Neutrophil (primary cell): ENCODE measurements at regions not wholly inside any gene's neighbourhood (a gene's known extent, or its start where the extent isn't known, plus 50 kb on each side); places are given as distances from the start of the nearest gene placed in this dataset.

Experiments used
- H3K27ac ChIP-seq: fragments of 200-600 bp; sonication (generic); 2 replicates; pipeline ENCODE4 v1.5.1; 2016; ENCODE audit warnings: mild to moderate bottlenecking, moderate library complexity
- H3K27me3 ChIP-seq: fragments of 200-600 bp; sonication (generic); 2 replicates; pipeline ENCODE4 v1.6.0; 2016; ENCODE audit warnings: mild to moderate bottlenecking
- H3K36me3 ChIP-seq: fragments of 200-600 bp; sonication (generic); 2 replicates; pipeline ENCODE4 v1.5.1; 2017
- H3K4me1 ChIP-seq, 2 experiments: fragments of 200-600 bp in 1 of 2; sonication (generic) in 1 of 2; 1 replicate in 1 of 2; 2 replicates in 1 of 2; pipeline versions ENCODE4 v1.5.1 to v1.6.1; 2013 to 2016; ENCODE audit warnings: low read depth in 1 of 2, low read length in 1 of 2, mild to moderate bottlenecking in 1 of 2, moderate library complexity in 1 of 2; ENCODE audit not compliant: control insufficient read depth in 1 of 2, insufficient read depth in 1 of 2
- H3K4me3 ChIP-seq, 2 experiments: fragments of 200-600 bp in 1 of 2; sonication (generic) in 1 of 2; 1 replicate in 1 of 2; 2 replicates in 1 of 2; pipeline ENCODE4 v1.5.1; 2013 to 2016; ENCODE audit warnings: low read depth in 1 of 2, low read length in 1 of 2, mild to moderate bottlenecking in 1 of 2, moderate library complexity in 1 of 2
- H3K9me3 ChIP-seq: fragments of 200-600 bp; sonication (generic); 2 replicates; pipeline ENCODE4 v1.5.1; 2016
- TF ChIP-seq, protein P1 (sequence below): fragments of 200-600 bp; sonication (generic); IDR thresholded peaks from 2 replicates; pipeline ENCODE4 v1.5.1; 2016; ENCODE audit warnings: antibody characterized with exemption

DNA sequence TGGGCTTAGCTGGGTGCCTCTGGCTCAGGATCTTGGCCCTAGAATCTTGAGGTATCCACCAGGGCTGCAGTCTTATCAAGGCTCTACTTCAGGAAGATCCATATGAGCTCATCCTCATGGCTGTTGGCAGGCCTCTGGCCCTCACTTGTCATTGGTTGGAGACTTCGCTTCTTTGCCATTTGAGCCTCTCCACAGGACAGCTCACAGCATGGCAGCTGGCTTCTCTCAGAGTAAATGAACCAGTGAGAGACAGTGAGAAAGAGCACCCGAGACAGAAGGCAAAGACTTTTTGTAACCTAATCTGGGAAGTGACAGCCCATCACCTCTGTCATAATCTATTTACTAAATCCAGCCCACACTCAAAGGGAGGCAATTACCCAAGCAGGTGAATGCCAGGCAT lies 236.8 kb downstream of the GPAT3 start:
- TF ChIP-seq, protein P1, sequence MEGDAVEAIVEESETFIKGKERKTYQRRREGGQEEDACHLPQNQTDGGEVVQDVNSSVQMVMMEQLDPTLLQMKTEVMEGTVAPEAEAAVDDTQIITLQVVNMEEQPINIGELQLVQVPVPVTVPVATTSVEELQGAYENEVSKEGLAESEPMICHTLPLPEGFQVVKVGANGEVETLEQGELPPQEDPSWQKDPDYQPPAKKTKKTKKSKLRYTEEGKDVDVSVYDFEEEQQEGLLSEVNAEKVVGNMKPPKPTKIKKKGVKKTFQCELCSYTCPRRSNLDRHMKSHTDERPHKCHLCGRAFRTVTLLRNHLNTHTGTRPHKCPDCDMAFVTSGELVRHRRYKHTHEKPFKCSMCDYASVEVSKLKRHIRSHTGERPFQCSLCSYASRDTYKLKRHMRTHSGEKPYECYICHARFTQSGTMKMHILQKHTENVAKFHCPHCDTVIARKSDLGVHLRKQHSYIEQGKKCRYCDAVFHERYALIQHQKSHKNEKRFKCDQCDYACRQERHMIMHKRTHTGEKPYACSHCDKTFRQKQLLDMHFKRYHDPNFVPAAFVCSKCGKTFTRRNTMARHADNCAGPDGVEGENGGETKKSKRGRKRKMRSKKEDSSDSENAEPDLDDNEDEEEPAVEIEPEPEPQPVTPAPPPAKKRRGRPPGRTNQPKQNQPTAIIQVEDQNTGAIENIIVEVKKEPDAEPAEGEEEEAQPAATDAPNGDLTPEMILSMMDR, result no peak
- no peaks in the 10 kb centered on the region for H3K9me3 ChIP-seq
- H3K27ac ChIP-seq, result no peak overlapping the region
- H3K36me3 ChIP-seq, result no peaks in the 10 kb centered on the region
- no peak overlapping the region for H3K4me3 ChIP-seq
- peaks cover 17% of the 10 kb centered on the region for H3K27me3 ChIP-seq
- H3K4me1 ChIP-seq, result no peaks in the 10 kb centered on the region

DNA sequence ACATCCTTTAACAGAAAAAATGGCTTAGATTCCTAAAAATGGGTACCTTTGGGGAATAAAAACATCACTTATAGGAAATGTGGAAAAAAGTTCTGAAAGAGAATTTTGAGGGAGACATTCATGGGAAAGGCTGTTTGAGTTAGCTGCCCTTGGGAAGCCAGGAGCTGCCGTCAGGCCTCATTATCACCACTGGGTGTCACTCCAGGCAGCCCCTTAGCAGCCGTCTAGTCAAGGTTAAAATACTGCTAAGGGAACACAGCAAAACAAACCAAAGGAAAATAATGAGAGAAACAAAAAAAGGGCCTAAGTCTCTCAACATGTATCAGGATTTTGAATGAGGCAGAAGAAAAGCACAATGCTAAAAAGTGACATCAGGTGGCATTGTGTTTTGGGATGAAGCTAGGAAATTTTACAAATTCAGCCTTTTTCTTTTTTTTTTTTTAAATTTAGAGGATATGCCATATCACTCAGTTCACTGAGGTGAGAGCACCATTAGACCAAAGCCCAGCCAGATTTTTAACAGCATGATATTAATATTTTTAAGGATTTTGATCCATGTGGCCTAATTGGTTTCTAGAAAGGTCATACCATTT lies 235.3 kb downstream of the GPAT3 start:
- Histone ChIP-seq H3K4me3 (no peak overlapping the region), H3K4me1 (no peaks in the 10 kb centered on the region), H3K36me3 (no peaks in the 10 kb centered on the region), H3K27ac (no peak overlapping the region), H3K27me3 (peaks cover 17% of the 10 kb centered on the region), H3K9me3 (no peaks in the 10 kb centered on the region)
- TF ChIP-seq, protein P1, result no peak

DNA sequence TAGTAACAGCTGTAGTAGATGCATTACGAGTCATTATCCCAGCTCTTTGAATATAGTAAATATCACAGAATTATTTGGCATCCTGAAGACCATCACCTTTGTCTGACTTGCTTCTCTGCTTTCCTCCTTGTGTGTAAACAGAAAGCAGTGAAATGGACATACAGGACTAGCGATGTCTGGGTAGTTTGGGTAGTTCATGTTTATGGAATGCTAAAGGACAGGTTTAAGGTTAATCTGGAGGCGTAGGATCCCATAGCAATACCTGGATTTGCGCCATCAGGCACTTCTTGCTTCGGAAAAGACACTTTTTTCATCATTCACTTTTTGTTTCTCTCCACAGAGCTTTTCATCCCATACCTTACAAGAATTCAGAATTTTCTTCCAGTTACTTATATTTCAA lies 232.2 kb downstream of the GPAT3 start:
- Histone ChIP-seq H3K4me3 (no peak overlapping the region), H3K36me3 (no peaks in the 10 kb centered on the region), H3K9me3 (no peaks in the 10 kb centered on the region), H3K27ac (no peak overlapping the region), H3K4me1 (no peaks in the 10 kb centered on the region), H3K27me3 (peaks cover 17% of the 10 kb centered on the region)
- TF ChIP-seq, protein P1, result no peak

DNA sequence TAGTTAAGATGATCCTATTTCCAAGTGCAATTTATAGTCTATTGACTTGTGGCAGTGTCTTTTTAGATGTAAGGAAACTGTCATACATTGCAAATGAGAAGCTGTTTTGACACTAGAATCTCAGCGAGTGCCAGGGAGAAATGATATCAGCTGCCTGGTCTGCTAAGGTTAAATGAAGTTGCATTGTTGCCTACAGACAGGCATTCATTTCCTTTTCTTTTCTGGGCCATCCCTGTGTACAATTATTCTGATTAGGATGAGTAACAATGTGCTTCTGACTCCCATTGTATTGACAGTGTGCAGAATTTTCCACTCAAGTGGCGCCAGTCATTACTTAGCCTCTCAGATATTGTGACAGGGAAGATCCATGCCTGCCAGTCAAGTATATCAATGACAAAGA lies 231.2 kb downstream of the GPAT3 start:
- Histone ChIP-seq H3K4me3 (no peak overlapping the region), H3K27ac (no peak overlapping the region), H3K36me3 (no peaks in the 10 kb centered on the region), H3K27me3 (peaks cover 17% of the 10 kb centered on the region), H3K9me3 (no peaks in the 10 kb centered on the region), H3K4me1 (no peaks in the 10 kb centered on the region)
- TF ChIP-seq, protein P1, result no peak

DNA sequence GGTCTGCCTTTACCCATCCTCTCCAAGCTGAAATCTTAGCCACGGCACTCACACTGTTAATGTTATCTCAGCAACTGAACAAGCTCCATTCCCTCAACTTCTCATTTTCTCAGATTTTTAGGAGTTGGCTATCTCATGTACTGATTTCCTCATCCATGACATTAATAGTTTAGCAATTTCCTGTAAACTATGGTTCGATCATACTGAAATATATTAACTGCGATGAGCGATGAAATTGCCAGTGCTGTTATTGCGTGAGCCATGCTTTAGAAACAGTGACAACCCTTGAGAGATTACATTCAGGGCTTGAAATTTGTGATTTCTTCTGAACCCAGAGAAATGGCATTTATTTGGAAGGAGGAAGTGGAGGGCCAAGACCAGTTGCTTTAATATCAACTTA lies 223.7 kb downstream of the GPAT3 start:
- Histone ChIP-seq H3K4me1 (no peaks in the 10 kb centered on the region), H3K27me3 (peaks cover 5% of the 10 kb centered on the region), H3K4me3 (no peak overlapping the region), H3K36me3 (no peaks in the 10 kb centered on the region), H3K27ac (no peak overlapping the region), H3K9me3 (no peaks in the 10 kb centered on the region)
- TF ChIP-seq, protein P1, result no peak

DNA sequence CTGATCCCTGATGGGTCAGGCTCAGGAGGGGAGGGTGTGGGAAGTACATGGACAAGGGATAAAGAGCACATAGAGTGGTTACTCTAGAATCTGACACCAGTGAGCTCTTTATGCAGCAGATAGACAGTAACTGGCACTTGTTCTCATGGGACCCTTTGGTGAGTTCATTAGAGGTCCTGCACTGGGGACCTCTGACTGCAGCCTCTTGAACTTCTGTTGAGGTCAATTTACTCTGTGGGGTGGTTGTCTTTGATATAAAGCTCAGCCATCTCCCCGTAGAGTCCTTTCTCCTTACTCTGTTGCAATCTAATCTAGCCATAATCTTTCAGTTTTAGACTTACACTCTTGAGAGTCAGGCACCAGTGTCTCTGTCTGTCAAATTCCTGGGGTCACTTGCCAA lies 222.4 kb downstream of the GPAT3 start:
- Histone ChIP-seq H3K4me1 (no peaks in the 10 kb centered on the region), H3K27ac (no peak overlapping the region), H3K9me3 (no peaks in the 10 kb centered on the region), H3K36me3 (no peaks in the 10 kb centered on the region), H3K27me3 (peaks cover 5% of the 10 kb centered on the region), H3K4me3 (no peak overlapping the region)
- TF ChIP-seq, protein P1, result no peak
